ENCODE measurements at regions not wholly inside any gene's neighbourhood (a gene's known extent, or its start where the extent isn't known, plus 50 kb on each side); places are given as distances from the start of the nearest gene placed in this dataset.

DNA sequence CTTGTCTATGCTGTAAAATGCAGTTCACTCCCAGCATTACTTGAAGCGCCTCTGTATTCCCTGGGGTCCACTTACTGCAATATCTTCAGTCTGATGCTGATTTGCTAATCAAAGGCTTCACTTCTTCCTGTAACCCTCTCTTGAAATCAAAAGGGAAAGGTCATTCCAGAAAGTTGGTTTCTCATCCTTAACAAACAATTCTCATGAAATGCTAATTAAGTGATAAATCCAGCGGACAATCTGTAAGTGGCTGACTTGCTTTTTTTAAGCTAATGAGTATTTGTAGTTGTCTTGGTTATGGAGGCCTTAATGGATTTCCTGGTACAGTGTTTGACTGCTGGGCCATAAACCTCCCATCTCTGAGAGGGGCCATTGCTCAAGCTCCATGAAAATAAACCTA lies 499.6 kb upstream of the HS6ST1 start:
- H3K4me1 ChIP-seq = no peaks in the 10 kb centered on the region
- no peaks in the 10 kb centered on the region for H3K27me3 ChIP-seq
- no peak overlapping the region for H3K27ac ChIP-seq
- H3K4me3 ChIP-seq = no peak overlapping the region
- H3K36me3 ChIP-seq = no peaks in the 10 kb centered on the region
- TF ChIP-seq, protein P1, sequence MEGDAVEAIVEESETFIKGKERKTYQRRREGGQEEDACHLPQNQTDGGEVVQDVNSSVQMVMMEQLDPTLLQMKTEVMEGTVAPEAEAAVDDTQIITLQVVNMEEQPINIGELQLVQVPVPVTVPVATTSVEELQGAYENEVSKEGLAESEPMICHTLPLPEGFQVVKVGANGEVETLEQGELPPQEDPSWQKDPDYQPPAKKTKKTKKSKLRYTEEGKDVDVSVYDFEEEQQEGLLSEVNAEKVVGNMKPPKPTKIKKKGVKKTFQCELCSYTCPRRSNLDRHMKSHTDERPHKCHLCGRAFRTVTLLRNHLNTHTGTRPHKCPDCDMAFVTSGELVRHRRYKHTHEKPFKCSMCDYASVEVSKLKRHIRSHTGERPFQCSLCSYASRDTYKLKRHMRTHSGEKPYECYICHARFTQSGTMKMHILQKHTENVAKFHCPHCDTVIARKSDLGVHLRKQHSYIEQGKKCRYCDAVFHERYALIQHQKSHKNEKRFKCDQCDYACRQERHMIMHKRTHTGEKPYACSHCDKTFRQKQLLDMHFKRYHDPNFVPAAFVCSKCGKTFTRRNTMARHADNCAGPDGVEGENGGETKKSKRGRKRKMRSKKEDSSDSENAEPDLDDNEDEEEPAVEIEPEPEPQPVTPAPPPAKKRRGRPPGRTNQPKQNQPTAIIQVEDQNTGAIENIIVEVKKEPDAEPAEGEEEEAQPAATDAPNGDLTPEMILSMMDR (IDR thresholded peaks at IDR 0.05) = no peak
- TF ChIP-seq POLR2A (IDR thresholded peaks at IDR 0.05) = no peak
- no peak for DNase-seq
- H3K9me3 ChIP-seq = no peaks in the 10 kb centered on the region

DNA sequence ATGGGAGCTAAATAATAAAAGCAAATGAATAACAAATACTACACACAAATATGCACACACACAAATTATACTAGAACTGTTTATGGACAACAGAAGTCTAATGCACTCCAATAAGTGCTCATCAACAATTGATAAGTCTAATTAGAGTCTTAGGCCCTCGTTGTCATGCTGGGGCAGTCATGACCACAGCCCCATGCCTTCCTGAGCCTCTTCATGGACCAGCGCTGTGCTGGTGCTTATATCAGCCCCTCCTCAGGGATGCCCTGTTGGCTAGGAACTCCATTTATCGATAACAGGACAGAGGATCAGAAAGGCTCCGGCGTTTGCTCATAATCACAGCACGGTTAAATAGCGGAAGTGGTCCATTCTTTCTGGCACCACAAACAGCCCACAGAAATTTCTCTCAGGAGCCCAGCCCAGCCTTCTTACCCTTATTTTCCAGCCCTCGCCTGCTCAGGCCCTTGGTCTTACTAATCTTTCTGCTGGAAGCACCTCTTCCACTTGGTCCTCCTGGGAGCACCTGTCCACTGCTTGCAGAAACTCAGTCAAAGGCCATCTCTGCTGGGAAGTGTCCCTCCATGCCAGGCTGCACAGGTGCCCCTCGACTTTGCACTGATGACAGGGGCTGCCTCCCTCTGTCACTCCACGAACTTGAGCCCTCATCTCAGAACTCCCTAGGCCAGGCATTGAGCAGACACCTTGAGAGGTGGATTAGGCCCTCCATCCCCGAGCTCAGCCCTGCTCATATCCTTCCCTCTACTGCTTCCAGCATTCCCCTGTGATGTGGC lies 500.2 kb upstream of the HS6ST1 start:
- TF ChIP-seq POLR2A (IDR thresholded peaks at IDR 0.05) = no peak
- TF ChIP-seq, protein P1 (IDR thresholded peaks at IDR 0.05) = no peak
- DNase-seq = no peak
- H3K27ac ChIP-seq = no peak overlapping the region
- no peaks in the 10 kb centered on the region for H3K27me3 ChIP-seq
- no peak overlapping the region for H3K4me3 ChIP-seq
- no peaks in the 10 kb centered on the region for H3K36me3 ChIP-seq
- no peaks in the 10 kb centered on the region for H3K4me1 ChIP-seq
- no peaks in the 10 kb centered on the region for H3K9me3 ChIP-seq

DNA sequence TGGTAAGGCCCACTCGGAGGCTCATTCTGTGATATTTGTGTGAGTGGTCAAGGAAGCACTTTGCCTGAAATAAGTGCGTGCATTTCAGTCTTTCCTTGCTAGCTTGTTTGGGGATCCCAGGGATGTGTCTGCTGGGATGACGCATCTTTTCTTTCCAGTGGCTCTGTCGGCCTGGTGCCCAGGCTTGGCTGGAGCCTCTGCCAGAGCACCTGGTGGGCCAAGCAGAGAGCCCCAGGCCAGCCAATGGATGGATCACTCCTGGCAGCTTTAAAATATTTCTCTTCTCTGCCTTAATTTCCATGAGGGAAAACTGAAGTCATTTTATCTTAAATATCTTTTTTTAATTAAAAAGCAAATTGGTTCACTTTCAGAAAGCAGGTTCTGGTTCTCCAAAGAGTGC lies 501.8 kb upstream of the HS6ST1 start:
- H3K4me3 ChIP-seq = no peak overlapping the region
- TF ChIP-seq, protein P1 (IDR thresholded peaks at IDR 0.05) = no peak
- no peak for TF ChIP-seq POLR2A (IDR thresholded peaks at IDR 0.05)
- H3K36me3 ChIP-seq = no peaks in the 10 kb centered on the region
- no peaks in the 10 kb centered on the region for H3K9me3 ChIP-seq
- no peak overlapping the region for H3K27ac ChIP-seq
- no peak for DNase-seq
- H3K4me1 ChIP-seq = no peaks in the 10 kb centered on the region
- no peaks in the 10 kb centered on the region for H3K27me3 ChIP-seq

GRCh38 chr2:128821010-128821409 lies 502.3 kb upstream of the HS6ST1 start:
- no peaks in the 10 kb centered on the region for H3K36me3 ChIP-seq
- no peak for DNase-seq
- H3K27me3 ChIP-seq = no peaks in the 10 kb centered on the region
- no peak overlapping the region for H3K27ac ChIP-seq
- no peak overlapping the region for H3K4me3 ChIP-seq
- no peaks in the 10 kb centered on the region for H3K4me1 ChIP-seq
- TF ChIP-seq, protein P1 (IDR thresholded peaks at IDR 0.05) = no peak
- no peak for TF ChIP-seq POLR2A (IDR thresholded peaks at IDR 0.05)
- H3K9me3 ChIP-seq = no peaks in the 10 kb centered on the region

GRCh38 chr2:128832946-128833663 lies 514.4 kb upstream of the HS6ST1 start:
- no peaks in the 10 kb centered on the region for H3K9me3 ChIP-seq
- H3K4me1 ChIP-seq = no peaks in the 10 kb centered on the region
- DNase-seq = no peak
- H3K27me3 ChIP-seq = no peaks in the 10 kb centered on the region
- H3K27ac ChIP-seq = no peak overlapping the region
- no peaks in the 10 kb centered on the region for H3K36me3 ChIP-seq
- no peak overlapping the region for H3K4me3 ChIP-seq
- no peak for TF ChIP-seq POLR2A (IDR thresholded peaks at IDR 0.05)
- TF ChIP-seq, protein P1 (IDR thresholded peaks at IDR 0.05) = no peak

Data from Peyer's patch (tissue), 4 donors.